ENCODE measurements at regions not wholly inside any gene's neighbourhood (a gene's known extent, or its start where the extent isn't known, plus 50 kb on each side); places are given as distances from the start of the nearest gene placed in this dataset.

GRCh38 chr11:134678744-134679143 is 266.7 kb upstream of the B3GAT1 start:
- no peak for DNase-seq

- DNase-seq: no peak
Measured at GRCh38 chr11:134677891-134678551, 266.0 kb upstream of the B3GAT1 start.

GRCh38 chr11:134677397-134677822 is 265.4 kb upstream of the B3GAT1 start:
- no peak for DNase-seq

- DNase-seq: no peak
Measured at GRCh38 chr11:134676516-134677287, 264.7 kb upstream of the B3GAT1 start.

- DNase-seq: no peak
Measured at GRCh38 chr11:134675983-134676382, 263.9 kb upstream of the B3GAT1 start.

GRCh38 chr11:134674974-134675373 is 262.9 kb upstream of the B3GAT1 start:
- no peak for DNase-seq

- no peak for DNase-seq
Measured at GRCh38 chr11:134670961-134671370, 258.9 kb upstream of the B3GAT1 start.

GRCh38 chr11:134670247-134670782 is 258.3 kb upstream of the B3GAT1 start:
- DNase-seq: no peak

- DNase-seq: no peak
Measured at GRCh38 chr11:134669796-134670195, 257.8 kb upstream of the B3GAT1 start.

- DNase-seq: no peak
Measured at GRCh38 chr11:134668796-134669195, 256.8 kb upstream of the B3GAT1 start.

GRCh38 chr11:134668076-134668475 is 256.0 kb upstream of the B3GAT1 start:
- DNase-seq: no peak

GRCh38 chr11:134667505-134667904 is 255.5 kb upstream of the B3GAT1 start:
- DNase-seq: no peak

GRCh38 chr11:134667175-134667500 is 255.1 kb upstream of the B3GAT1 start:
- no peak for DNase-seq

- DNase-seq: no peak
Measured at GRCh38 chr11:134666273-134667174, 254.5 kb upstream of the B3GAT1 start.

GRCh38 chr11:134665571-134666270 is 253.7 kb upstream of the B3GAT1 start:
- DNase-seq: no peak

- DNase-seq: no peak
Measured at GRCh38 chr11:134665188-134665535, 253.1 kb upstream of the B3GAT1 start.

- DNase-seq: no peak
Measured at GRCh38 chr11:134664447-134665187, 252.6 kb upstream of the B3GAT1 start.

- DNase-seq: no peak
Measured at GRCh38 chr11:134663506-134664313, 251.7 kb upstream of the B3GAT1 start.

- DNase-seq: no peak
Measured at GRCh38 chr11:134662629-134663360, 250.8 kb upstream of the B3GAT1 start.

GRCh38 chr11:134661660-134662059 is 249.6 kb upstream of the B3GAT1 start:
- DNase-seq: no peak
